GM19328 (cell line): ENCODE measurements at regions not wholly inside any gene's neighbourhood (a gene's known extent, or its start where the extent isn't known, plus 50 kb on each side); places are given as distances from the start of the nearest gene placed in this dataset.

ENCODE experiments used
- ATAC-seq: cut with Tn5 transposase; IDR thresholded peaks from one replicate; pipeline ENCODE4 v1.9.1; 2021; ENCODE audit warnings: mild to moderate bottlenecking, moderate library complexity; ENCODE audit not compliant: unreplicated experiment

- no peak for ATAC-seq
Measured at GRCh38 chr1:81700728-81701470, 99.8 kb upstream of the ADGRL2 start.

- ATAC-seq = no peak
Measured at GRCh38 chr1:81699234-81699633, 101.5 kb upstream of the ADGRL2 start.

- ATAC-seq = no peak
Measured at GRCh38 chr1:81695741-81696140, 105.0 kb upstream of the ADGRL2 start.

GRCh38 chr1:81693316-81693715 lies 107.4 kb upstream of the ADGRL2 start:
- ATAC-seq = no peak

- ATAC-seq = no peak
Measured at GRCh38 chr1:81690676-81691453, 109.9 kb upstream of the ADGRL2 start.

- ATAC-seq = no peak
Measured at GRCh38 chr1:81689531-81689941, 111.2 kb upstream of the ADGRL2 start.

- ATAC-seq = no peak
Measured at GRCh38 chr1:81682490-81682889, 118.2 kb upstream of the ADGRL2 start.

- ATAC-seq = no peak
Measured at GRCh38 chr1:81681601-81682266, 119.0 kb upstream of the ADGRL2 start.

GRCh38 chr1:81681114-81681513 lies 119.6 kb upstream of the ADGRL2 start:
- ATAC-seq = no peak

GRCh38 chr1:81679942-81680341 lies 120.8 kb upstream of the ADGRL2 start:
- no peak for ATAC-seq

GRCh38 chr1:81678779-81679178 lies 122.0 kb upstream of the ADGRL2 start:
- ATAC-seq = no peak

GRCh38 chr1:81672766-81673165 lies 128.0 kb upstream of the ADGRL2 start:
- no peak for ATAC-seq

GRCh38 chr1:81671038-81671437 lies 129.7 kb upstream of the ADGRL2 start:
- no peak for ATAC-seq

GRCh38 chr1:81670286-81670685 lies 130.4 kb upstream of the ADGRL2 start:
- no peak for ATAC-seq

GRCh38 chr1:81666586-81666985 lies 134.1 kb upstream of the ADGRL2 start:
- ATAC-seq = no peak

GRCh38 chr1:81664341-81664740 lies 136.4 kb upstream of the ADGRL2 start:
- ATAC-seq = no peak

- no peak for ATAC-seq
Measured at GRCh38 chr1:81662913-81663526, 137.7 kb upstream of the ADGRL2 start.

GRCh38 chr1:81660286-81660685 lies 140.4 kb upstream of the ADGRL2 start:
- ATAC-seq = no peak

GRCh38 chr1:81654657-81655056 lies 146.1 kb upstream of the ADGRL2 start:
- ATAC-seq = no peak

GRCh38 chr1:81654147-81654546 lies 146.6 kb upstream of the ADGRL2 start:
- ATAC-seq = no peak

GRCh38 chr1:81650776-81651175 lies 150.0 kb upstream of the ADGRL2 start:
- no peak for ATAC-seq
